GM12892 (cell line): ENCODE measurements at regions not wholly inside any gene's neighbourhood (a gene's known extent, or its start where the extent isn't known, plus 50 kb on each side); places are given as distances from the start of the nearest gene placed in this dataset.

Experiments
- POLR2A ChIP-seq: IDR thresholded peaks from 2 replicates; pipeline ENCODE4 v1.6.1; 2011; ENCODE audit warnings: low read depth, low read length, control low read depth
- TAF1 ChIP-seq: IDR thresholded peaks from 2 replicates; pipeline ENCODE4 v1.6.1; 2011; ENCODE audit warnings: low read depth, mild to moderate bottlenecking, control low read depth, low read length, borderline replicate concordance

DNA sequence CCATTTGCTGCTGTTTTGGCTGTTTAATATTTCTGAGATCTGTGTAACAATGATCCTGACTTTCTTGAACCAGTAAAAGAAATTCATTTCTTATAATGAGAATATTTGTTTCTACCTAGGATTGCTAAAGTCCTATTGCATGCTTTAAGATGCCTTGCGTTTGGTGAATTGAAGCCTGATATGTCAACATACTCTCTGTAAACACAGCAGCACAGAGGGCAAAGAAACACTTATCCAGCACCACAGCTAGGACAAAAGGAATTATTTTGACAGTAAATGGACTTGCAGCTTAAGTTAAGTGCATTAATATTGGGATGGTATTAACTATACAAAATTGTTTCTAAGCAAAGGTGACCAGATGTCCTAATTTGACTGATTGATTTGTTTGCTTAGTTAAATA is 2031.2 kb upstream of the CDH6 start:
- no peak for TF ChIP-seq POLR2A
- TF ChIP-seq TAF1: no peak
